ENCODE measurements at regions not wholly inside any gene's neighbourhood (a gene's known extent, or its start where the extent isn't known, plus 50 kb on each side); places are given as distances from the start of the nearest gene placed in this dataset.

GRCh38 chr3:124281453-124282316 is 289.8 kb upstream of the ROPN1 start:
- DNase-seq: no peak

GRCh38 chr3:124282751-124283651 is 291.1 kb upstream of the ROPN1 start:
- no peak for DNase-seq

GRCh38 chr3:124283652-124284023 is 291.7 kb upstream of the ROPN1 start:
- DNase-seq: no peak

- DNase-seq: no peak
Observed at GRCh38 chr3:124288996-124289395, 297.1 kb upstream of the ROPN1 start.

- DNase-seq: no peak
Observed at GRCh38 chr3:124291008-124291407, 299.1 kb upstream of the ROPN1 start.

GRCh38 chr3:124292329-124292728 is 300.4 kb upstream of the ROPN1 start:
- DNase-seq: no peak

- DNase-seq: no peak
Observed at GRCh38 chr3:124293584-124293983, 301.7 kb upstream of the ROPN1 start.

GRCh38 chr3:124295362-124295761 is 303.4 kb upstream of the ROPN1 start:
- no peak for DNase-seq

GRCh38 chr3:124296406-124296805 is 304.5 kb upstream of the ROPN1 start:
- no peak for DNase-seq

GRCh38 chr3:124297062-124297980 is 305.4 kb upstream of the ROPN1 start:
- DNase-seq: no peak

GRCh38 chr3:124298301-124298700 is 306.4 kb upstream of the ROPN1 start:
- DNase-seq: no peak

GRCh38 chr3:124298951-124299350 is 307.0 kb upstream of the ROPN1 start:
- DNase-seq: no peak

GRCh38 chr3:124299831-124300230 is 307.9 kb upstream of the ROPN1 start:
- DNase-seq: no peak

GRCh38 chr3:124300416-124300815 is 308.5 kb upstream of the ROPN1 start:
- no peak for DNase-seq

- no peak for DNase-seq
Observed at GRCh38 chr3:124303305-124303910, 311.5 kb upstream of the ROPN1 start.

GRCh38 chr3:124306665-124307064 is 314.7 kb upstream of the ROPN1 start:
- no peak for DNase-seq

- DNase-seq: no peak
Observed at GRCh38 chr3:124313621-124314020, 321.7 kb upstream of the ROPN1 start.

- DNase-seq: no peak
Observed at GRCh38 chr3:124315215-124316033, 323.5 kb upstream of the ROPN1 start.

- DNase-seq: no peak
Observed at GRCh38 chr3:124316034-124316287, 324.0 kb upstream of the ROPN1 start.

GRCh38 chr3:124318014-124318413 is 326.1 kb upstream of the ROPN1 start:
- DNase-seq: no peak

GRCh38 chr3:124318656-124319055 is 326.7 kb upstream of the ROPN1 start:
- no peak for DNase-seq

- no peak for DNase-seq
Observed at GRCh38 chr3:124320976-124321375, 329.1 kb upstream of the ROPN1 start.

All from stimulated activated CD8-positive, alpha-beta memory T cell treated with anti-CD3 and anti-CD28 coated beads, Interleukin-4, amount 100 ng/mL, for 48 hours (primary cell).